ENCODE measurements at regions not wholly inside any gene's neighbourhood (a gene's known extent, or its start where the extent isn't known, plus 50 kb on each side); places are given as distances from the start of the nearest gene placed in this dataset.

- no peaks in the 10 kb centered on the region for H3F3A ChIP-seq (ENCODE audit: insufficient read depth, low read length, poor library complexity, severe bottlenecking)
- no peaks in the 10 kb centered on the region for H3K27me3 ChIP-seq (ENCODE audit: insufficient read depth, low read depth, low read length)
- no peaks in the 10 kb centered on the region for H4K20me1 ChIP-seq (ENCODE audit: insufficient read depth)
- H2AFZ ChIP-seq (ENCODE audit: low read depth, low read length), result no peak overlapping the region
- H3K9me2 ChIP-seq (ENCODE audit: insufficient read depth, low read length), result no peaks in the 10 kb centered on the region
- H3K4me2 ChIP-seq (ENCODE audit: low read length), result no peak overlapping the region
- no peaks in the 10 kb centered on the region for H3K9me3 ChIP-seq (ENCODE audit: low read length)
- no peak overlapping the region for H3K4me3 ChIP-seq (ENCODE audit: low read length)
- no peaks in the 10 kb centered on the region for H3K36me3 ChIP-seq (ENCODE audit: insufficient read depth, low read length)
- no peak overlapping the region for H3K9ac ChIP-seq (ENCODE audit: low read length)
- H3K27ac ChIP-seq (ENCODE audit: low read length), result no peak overlapping the region
- no peaks in the 10 kb centered on the region for H3K79me2 ChIP-seq (replicated peaks; ENCODE audit: insufficient read depth, low read length)
- TF ChIP-seq CTCF (IDR thresholded peaks at IDR 0.05; ENCODE audit: poor library complexity, severe bottlenecking) (no peak), EP300 (conservative IDR thresholded peaks at IDR 0.05; ENCODE audit: poor library complexity, severe bottlenecking) (peak; percentile 92), RAD21 (conservative IDR thresholded peaks at IDR 0.05) (no peak), TAF1 (IDR thresholded peaks at IDR 0.05; ENCODE audit: low read depth) (no peak), POLR2AphosphoS5 (IDR thresholded peaks at IDR 0.05) (peak; percentile 58), REST (IDR thresholded peaks at IDR 0.05; ENCODE audit: borderline replicate concordance) (peak; percentile 54)
Measured at GRCh38 chr3:109921509-109921908, 584.2 kb upstream of the DPPA4 start.

GRCh38 chr3:109922856-109923255 lies 585.5 kb upstream of the DPPA4 start:
- Histone ChIP-seq H3K36me3 (ENCODE audit: insufficient read depth, low read length) (no peaks in the 10 kb centered on the region), H3K9ac (ENCODE audit: low read length) (no peak overlapping the region), H3K4me3 (ENCODE audit: low read length) (no peak overlapping the region), H3K79me2 (replicated peaks; ENCODE audit: insufficient read depth, low read length) (no peaks in the 10 kb centered on the region), H3F3A (ENCODE audit: insufficient read depth, low read length, poor library complexity, severe bottlenecking) (no peaks in the 10 kb centered on the region), H3K9me2 (ENCODE audit: insufficient read depth, low read length) (no peaks in the 10 kb centered on the region), H3K9me3 (ENCODE audit: low read length) (no peaks in the 10 kb centered on the region), H4K20me1 (ENCODE audit: insufficient read depth) (no peaks in the 10 kb centered on the region), H3K27me3 (ENCODE audit: insufficient read depth, low read depth, low read length) (no peaks in the 10 kb centered on the region), H2AFZ (ENCODE audit: low read depth, low read length) (no peak overlapping the region), H3K4me2 (ENCODE audit: low read length) (no peak overlapping the region), H3K27ac (ENCODE audit: low read length) (no peak overlapping the region)
- TF ChIP-seq RAD21 (conservative IDR thresholded peaks at IDR 0.05) (no peak), SMC3 (conservative IDR thresholded peaks at IDR 0.05; ENCODE audit: poor library complexity) (no peak), TAF1 (IDR thresholded peaks at IDR 0.05; ENCODE audit: low read depth) (no peak), EP300 (conservative IDR thresholded peaks at IDR 0.05; ENCODE audit: poor library complexity, severe bottlenecking) (no peak), MXI1 (conservative IDR thresholded peaks at IDR 0.05; ENCODE audit: poor library complexity, severe bottlenecking) (no peak), CTCF (IDR thresholded peaks at IDR 0.05; ENCODE audit: poor library complexity, severe bottlenecking) (no peak), REST (IDR thresholded peaks at IDR 0.05; ENCODE audit: borderline replicate concordance) (no peak), POLR2AphosphoS5 (IDR thresholded peaks at IDR 0.05) (no peak), EZH2 (IDR thresholded peaks at IDR 0.05; ENCODE audit: borderline replicate concordance, insufficient read depth, low read length, poor library complexity, severe bottlenecking) (no peak)
